SJCRH30 (cell line): ENCODE measurements at regions not wholly inside any gene's neighbourhood (a gene's known extent, or its start where the extent isn't known, plus 50 kb on each side); places are given as distances from the start of the nearest gene placed in this dataset.

ENCODE experiments used
- DNase-seq, 2 experiments: peaks; one replicate each; pipeline ENCODE4 v3.0.0-alpha.2; 2015 to 2020
- H3K27ac ChIP-seq: fragments of 250-450 bp; sonication (Bioruptor Pico); 2 replicates; pipeline ENCODE4 v1.5.1; 2020; ENCODE audit warnings: mild to moderate bottlenecking, moderate library complexity
- H3K27me3 ChIP-seq: fragments of 250-450 bp; sonication (Bioruptor Pico); 2 replicates; pipeline ENCODE4 v1.5.1; 2020; ENCODE audit warnings: mild to moderate bottlenecking, moderate library complexity
- H3K36me3 ChIP-seq: fragments of 250-450 bp; sonication (Bioruptor Pico); 2 replicates; pipeline ENCODE4 v1.5.1; 2020; ENCODE audit warnings: mild to moderate bottlenecking, moderate library complexity
- H3K4me1 ChIP-seq: fragments of 250-450 bp; sonication (Bioruptor Pico); 2 replicates; pipeline ENCODE4 v1.5.1; 2020; ENCODE audit warnings: mild to moderate bottlenecking, moderate library complexity
- H3K4me3 ChIP-seq: fragments of 250-450 bp; sonication (Bioruptor Pico); 2 replicates; pipeline ENCODE4 v1.5.1; 2020; ENCODE audit warnings: mild to moderate bottlenecking, moderate library complexity
- H3K9me3 ChIP-seq: fragments of 250-450 bp; sonication (Bioruptor Pico); replicated peaks from 2 replicates; pipeline ENCODE4 v1.5.1; 2020; ENCODE audit warnings: mild to moderate bottlenecking, moderate library complexity

- H3K9me3 ChIP-seq: no peaks in the 10 kb centered on the region
- DNase-seq: no peak
Measured at GRCh38 chr16:5670198-5670597, 572.6 kb upstream of the EEF2KMT start.

GRCh38 chr16:5668553-5668952 is 571.0 kb upstream of the EEF2KMT start:
- no peak for DNase-seq
- Histone ChIP-seq H3K36me3 (no peaks in the 10 kb centered on the region), H3K27ac (no peak overlapping the region), H3K4me3 (no peak overlapping the region), H3K27me3 (no peaks in the 10 kb centered on the region), H3K9me3 (no peaks in the 10 kb centered on the region), H3K4me1 (no peaks in the 10 kb centered on the region)

More at GRCh38 chr16:5670198-5670597, 572.6 kb upstream of the EEF2KMT start:
- Histone ChIP-seq H3K36me3 (no peaks in the 10 kb centered on the region), H3K27ac (no peak overlapping the region), H3K4me1 (no peaks in the 10 kb centered on the region), H3K27me3 (no peaks in the 10 kb centered on the region), H3K4me3 (no peak overlapping the region)

- DNase-seq: no peak
Measured at GRCh38 chr16:5665834-5666233, 568.2 kb upstream of the EEF2KMT start.

GRCh38 chr16:5653789-5654188 is 556.2 kb upstream of the EEF2KMT start:
- Histone ChIP-seq H3K36me3 (no peaks in the 10 kb centered on the region), H3K4me1 (no peaks in the 10 kb centered on the region), H3K27me3 (no peaks in the 10 kb centered on the region), H3K9me3 (no peaks in the 10 kb centered on the region), H3K4me3 (no peak overlapping the region), H3K27ac (no peak overlapping the region)
- DNase-seq: no peak

More at GRCh38 chr16:5665834-5666233, 568.2 kb upstream of the EEF2KMT start:
- Histone ChIP-seq H3K27ac (no peak overlapping the region), H3K9me3 (no peaks in the 10 kb centered on the region), H3K27me3 (no peaks in the 10 kb centered on the region), H3K36me3 (no peaks in the 10 kb centered on the region), H3K4me1 (no peaks in the 10 kb centered on the region), H3K4me3 (no peak overlapping the region)

GRCh38 chr16:5653041-5653440 is 555.4 kb upstream of the EEF2KMT start:
- Histone ChIP-seq H3K27me3 (no peaks in the 10 kb centered on the region), H3K4me1 (no peaks in the 10 kb centered on the region), H3K4me3 (no peak overlapping the region), H3K9me3 (no peaks in the 10 kb centered on the region), H3K36me3 (no peaks in the 10 kb centered on the region), H3K27ac (no peak overlapping the region)
- DNase-seq: no peak

GRCh38 chr16:5649762-5650743 is 552.5 kb upstream of the EEF2KMT start:
- Histone ChIP-seq H3K27me3 (no peaks in the 10 kb centered on the region), H3K4me3 (no peak overlapping the region), H3K9me3 (no peaks in the 10 kb centered on the region), H3K4me1 (no peaks in the 10 kb centered on the region), H3K27ac (no peak overlapping the region), H3K36me3 (no peaks in the 10 kb centered on the region)
- DNase-seq: no peak

- no peak overlapping the region for H3K27ac ChIP-seq
- DNase-seq: no peak
- H3K36me3 ChIP-seq: no peaks in the 10 kb centered on the region
- no peaks in the 10 kb centered on the region for H3K4me1 ChIP-seq
- H3K9me3 ChIP-seq: no peaks in the 10 kb centered on the region
- no peaks in the 10 kb centered on the region for H3K27me3 ChIP-seq
- H3K4me3 ChIP-seq: no peak overlapping the region
Measured at GRCh38 chr16:5647051-5647450, 549.5 kb upstream of the EEF2KMT start.

- Histone ChIP-seq H3K9me3 (no peaks in the 10 kb centered on the region), H3K36me3 (no peaks in the 10 kb centered on the region), H3K4me1 (no peaks in the 10 kb centered on the region), H3K4me3 (no peak overlapping the region), H3K27ac (no peak overlapping the region), H3K27me3 (no peaks in the 10 kb centered on the region)
- DNase-seq: no peak
Measured at GRCh38 chr16:5643855-5644531, 546.4 kb upstream of the EEF2KMT start.

- Histone ChIP-seq H3K36me3 (no peaks in the 10 kb centered on the region), H3K9me3 (no peaks in the 10 kb centered on the region), H3K4me1 (no peaks in the 10 kb centered on the region), H3K27me3 (no peaks in the 10 kb centered on the region), H3K4me3 (no peak overlapping the region), H3K27ac (no peak overlapping the region)
- no peak for DNase-seq
Measured at GRCh38 chr16:5642436-5642835, 544.8 kb upstream of the EEF2KMT start.

- Histone ChIP-seq H3K4me3 (no peak overlapping the region), H3K36me3 (no peaks in the 10 kb centered on the region), H3K27me3 (no peaks in the 10 kb centered on the region), H3K4me1 (no peaks in the 10 kb centered on the region), H3K9me3 (no peaks in the 10 kb centered on the region), H3K27ac (no peak overlapping the region)
- DNase-seq: no peak
Measured at GRCh38 chr16:5642011-5642410, 544.4 kb upstream of the EEF2KMT start.

GRCh38 chr16:5640883-5641282 is 543.3 kb upstream of the EEF2KMT start:
- no peak overlapping the region for H3K4me3 ChIP-seq
- H3K27me3 ChIP-seq: peaks cover 5% of the 10 kb centered on the region
- DNase-seq: no peak
- H3K9me3 ChIP-seq: no peaks in the 10 kb centered on the region
- no peaks in the 10 kb centered on the region for H3K4me1 ChIP-seq
- H3K36me3 ChIP-seq: no peaks in the 10 kb centered on the region
- H3K27ac ChIP-seq: no peak overlapping the region

- no peak overlapping the region for H3K27ac ChIP-seq
- no peaks in the 10 kb centered on the region for H3K9me3 ChIP-seq
Measured at GRCh38 chr16:5639531-5639930, 541.9 kb upstream of the EEF2KMT start.

GRCh38 chr16:5635331-5635730 is 537.7 kb upstream of the EEF2KMT start:
- DNase-seq: no peak
- Histone ChIP-seq H3K4me3 (no peak overlapping the region), H3K4me1 (no peaks in the 10 kb centered on the region), H3K9me3 (no peaks in the 10 kb centered on the region), H3K27me3 (peaks cover 5% of the 10 kb centered on the region), H3K27ac (no peak overlapping the region), H3K36me3 (no peaks in the 10 kb centered on the region)

More at GRCh38 chr16:5639531-5639930, 541.9 kb upstream of the EEF2KMT start:
- Histone ChIP-seq H3K4me1 (no peaks in the 10 kb centered on the region), H3K4me3 (no peak overlapping the region), H3K36me3 (no peaks in the 10 kb centered on the region), H3K27me3 (peaks cover 5% of the 10 kb centered on the region)
- no peak for DNase-seq

- peaks cover 5% of the 10 kb centered on the region for H3K27me3 ChIP-seq
- H3K4me1 ChIP-seq: no peaks in the 10 kb centered on the region
- no peaks in the 10 kb centered on the region for H3K36me3 ChIP-seq
- peak in 1 of 2 experiments; percentile 7 for DNase-seq
- H3K9me3 ChIP-seq: no peaks in the 10 kb centered on the region
- no peak overlapping the region for H3K4me3 ChIP-seq
- no peak overlapping the region for H3K27ac ChIP-seq
Measured at GRCh38 chr16:5634666-5635180, 537.1 kb upstream of the EEF2KMT start.

- H3K27me3 ChIP-seq: peaks cover 5% of the 10 kb centered on the region
- no peak overlapping the region for H3K4me3 ChIP-seq
- H3K4me1 ChIP-seq: no peaks in the 10 kb centered on the region
- peak in 1 of 2 experiments; percentile 45 for DNase-seq
- no peak overlapping the region for H3K27ac ChIP-seq
- H3K36me3 ChIP-seq: no peaks in the 10 kb centered on the region
- no peaks in the 10 kb centered on the region for H3K9me3 ChIP-seq
Measured at GRCh38 chr16:5633845-5634440, 536.3 kb upstream of the EEF2KMT start.
